HUES6 (cell line): ENCODE measurements at regions not wholly inside any gene's neighbourhood (a gene's known extent, or its start where the extent isn't known, plus 50 kb on each side); places are given as distances from the start of the nearest gene placed in this dataset.

Experiments
- H3K27ac ChIP-seq: 2 replicates; pipeline ENCODE4 v1.7.0; 2013; ENCODE audit warnings: low read depth, mild to moderate bottlenecking, low read length, inconsistent platforms
- H3K27me3 ChIP-seq: 2 replicates; pipeline ENCODE4 v1.6.1; 2013; ENCODE audit warnings: low read length; ENCODE audit not compliant: control insufficient read depth, insufficient read depth
- H3K36me3 ChIP-seq: 2 replicates; pipeline ENCODE4 v1.6.1; 2013; ENCODE audit warnings: low read length; ENCODE audit not compliant: control insufficient read depth, insufficient read depth
- H3K4me1 ChIP-seq: 2 replicates; pipeline ENCODE4 v1.6.1; 2013; ENCODE audit warnings: low read length; ENCODE audit not compliant: control insufficient read depth, insufficient read depth
- H3K4me3 ChIP-seq: 2 replicates; pipeline ENCODE4 v1.5.1; 2013; ENCODE audit warnings: low read depth, low read length
- H3K9ac ChIP-seq: one replicate; pipeline ENCODE4 v1.6.1; 2013; ENCODE audit warnings: mild to moderate bottlenecking, low read length
- H3K9me3 ChIP-seq: 2 replicates; pipeline ENCODE4 v1.6.1; 2013; ENCODE audit warnings: low read depth, low read length; ENCODE audit not compliant: control insufficient read depth, insufficient read depth

GRCh38 chr14:53880761-53881160, 75.9 kb downstream of the BMP4 start:
- H3K9me3 ChIP-seq, result no peaks in the 10 kb centered on the region
- H3K9ac ChIP-seq, result no peak overlapping the region
- no peaks in the 10 kb centered on the region for H3K36me3 ChIP-seq
- H3K27me3 ChIP-seq, result no peaks in the 10 kb centered on the region
- no peak overlapping the region for H3K27ac ChIP-seq
- H3K4me3 ChIP-seq, result no peak overlapping the region
- H3K4me1 ChIP-seq, result no peaks in the 10 kb centered on the region

- H3K4me1 ChIP-seq, result no peaks in the 10 kb centered on the region
- H3K27ac ChIP-seq, result no peak overlapping the region
- H3K9me3 ChIP-seq, result no peaks in the 10 kb centered on the region
- H3K4me3 ChIP-seq, result no peak overlapping the region
- no peaks in the 10 kb centered on the region for H3K36me3 ChIP-seq
- no peaks in the 10 kb centered on the region for H3K27me3 ChIP-seq
- H3K9ac ChIP-seq, result no peak overlapping the region
These were observed 76.9 kb downstream of the BMP4 start for GRCh38 chr14:53879747-53880146.

GRCh38 chr14:53879022-53879686, 77.5 kb downstream of the BMP4 start:
- no peaks in the 10 kb centered on the region for H3K4me1 ChIP-seq
- H3K9me3 ChIP-seq, result no peaks in the 10 kb centered on the region
- H3K9ac ChIP-seq, result no peak overlapping the region
- no peak overlapping the region for H3K4me3 ChIP-seq
- H3K27me3 ChIP-seq, result no peaks in the 10 kb centered on the region
- H3K27ac ChIP-seq, result no peak overlapping the region
- no peaks in the 10 kb centered on the region for H3K36me3 ChIP-seq

GRCh38 chr14:53875324-53875897, 81.2 kb downstream of the BMP4 start:
- Histone ChIP-seq H3K27ac (no peak overlapping the region), H3K4me1 (no peaks in the 10 kb centered on the region), H3K9ac (no peak overlapping the region), H3K9me3 (no peaks in the 10 kb centered on the region), H3K4me3 (no peak overlapping the region), H3K27me3 (no peaks in the 10 kb centered on the region), H3K36me3 (no peaks in the 10 kb centered on the region)

GRCh38 chr14:53874704-53875103, 81.9 kb downstream of the BMP4 start:
- H3K27ac ChIP-seq, result no peak overlapping the region
- H3K4me1 ChIP-seq, result no peaks in the 10 kb centered on the region
- no peaks in the 10 kb centered on the region for H3K9me3 ChIP-seq
- no peaks in the 10 kb centered on the region for H3K27me3 ChIP-seq
- H3K9ac ChIP-seq, result no peak overlapping the region
- no peak overlapping the region for H3K4me3 ChIP-seq
- H3K36me3 ChIP-seq, result no peaks in the 10 kb centered on the region

GRCh38 chr14:53872681-53873089, 83.9 kb downstream of the BMP4 start:
- H3K4me1 ChIP-seq, result no peaks in the 10 kb centered on the region
- H3K36me3 ChIP-seq, result no peaks in the 10 kb centered on the region
- H3K4me3 ChIP-seq, result no peak overlapping the region
- H3K27ac ChIP-seq, result no peak overlapping the region
- no peak overlapping the region for H3K9ac ChIP-seq
- H3K9me3 ChIP-seq, result no peaks in the 10 kb centered on the region
- H3K27me3 ChIP-seq, result no peaks in the 10 kb centered on the region

- Histone ChIP-seq H3K4me3 (no peak overlapping the region), H3K27me3 (no peaks in the 10 kb centered on the region), H3K4me1 (no peaks in the 10 kb centered on the region), H3K9me3 (no peaks in the 10 kb centered on the region), H3K36me3 (no peaks in the 10 kb centered on the region), H3K9ac (no peak overlapping the region), H3K27ac (no peak overlapping the region)
These were observed 84.7 kb downstream of the BMP4 start for GRCh38 chr14:53871951-53872350.

GRCh38 chr14:53871011-53871410, 85.6 kb downstream of the BMP4 start:
- Histone ChIP-seq H3K27me3 (no peaks in the 10 kb centered on the region), H3K4me1 (no peaks in the 10 kb centered on the region), H3K27ac (no peak overlapping the region), H3K9me3 (no peaks in the 10 kb centered on the region), H3K9ac (no peak overlapping the region), H3K36me3 (no peaks in the 10 kb centered on the region), H3K4me3 (no peak overlapping the region)

- Histone ChIP-seq H3K9me3 (no peaks in the 10 kb centered on the region), H3K4me1 (no peaks in the 10 kb centered on the region), H3K4me3 (no peak overlapping the region), H3K36me3 (no peaks in the 10 kb centered on the region), H3K27ac (no peak overlapping the region), H3K9ac (no peak overlapping the region), H3K27me3 (no peaks in the 10 kb centered on the region)
These were observed 90.9 kb downstream of the BMP4 start for GRCh38 chr14:53865711-53866110.

GRCh38 chr14:53861781-53862180, 94.8 kb downstream of the BMP4 start:
- Histone ChIP-seq H3K9ac (no peak overlapping the region), H3K4me1 (no peaks in the 10 kb centered on the region), H3K9me3 (no peaks in the 10 kb centered on the region), H3K27me3 (no peaks in the 10 kb centered on the region), H3K27ac (no peak overlapping the region), H3K4me3 (no peak overlapping the region), H3K36me3 (no peaks in the 10 kb centered on the region)

- Histone ChIP-seq H3K9me3 (no peaks in the 10 kb centered on the region), H3K4me1 (no peaks in the 10 kb centered on the region), H3K36me3 (no peaks in the 10 kb centered on the region), H3K4me3 (no peak overlapping the region), H3K27ac (no peak overlapping the region), H3K9ac (no peak overlapping the region), H3K27me3 (no peaks in the 10 kb centered on the region)
These were observed 98.3 kb downstream of the BMP4 start for GRCh38 chr14:53858345-53858684.
